ENCODE measurements at regions not wholly inside any gene's neighbourhood (a gene's known extent, or its start where the extent isn't known, plus 50 kb on each side); places are given as distances from the start of the nearest gene placed in this dataset.

DNA sequence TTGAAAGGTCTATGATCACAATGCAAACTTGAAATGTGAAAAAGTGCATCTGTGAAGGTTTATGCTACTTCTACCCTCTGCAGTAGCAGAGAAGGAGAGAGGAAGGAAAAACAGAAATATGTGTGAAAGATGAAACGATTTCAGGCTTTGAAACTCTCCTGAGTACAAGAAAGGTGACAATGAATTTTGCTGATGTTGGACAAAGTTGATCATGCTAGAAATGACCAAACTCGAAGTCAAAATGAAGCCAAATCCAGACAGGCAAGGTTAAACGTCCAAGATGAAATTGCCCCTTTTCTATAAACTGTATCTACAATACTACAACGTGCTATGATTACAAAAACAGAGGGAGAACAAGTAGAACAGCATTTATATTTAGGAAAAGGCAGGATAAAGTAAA, 67.0 kb upstream of the C7orf33 start (continued):
- TF ChIP-seq, protein P1, sequence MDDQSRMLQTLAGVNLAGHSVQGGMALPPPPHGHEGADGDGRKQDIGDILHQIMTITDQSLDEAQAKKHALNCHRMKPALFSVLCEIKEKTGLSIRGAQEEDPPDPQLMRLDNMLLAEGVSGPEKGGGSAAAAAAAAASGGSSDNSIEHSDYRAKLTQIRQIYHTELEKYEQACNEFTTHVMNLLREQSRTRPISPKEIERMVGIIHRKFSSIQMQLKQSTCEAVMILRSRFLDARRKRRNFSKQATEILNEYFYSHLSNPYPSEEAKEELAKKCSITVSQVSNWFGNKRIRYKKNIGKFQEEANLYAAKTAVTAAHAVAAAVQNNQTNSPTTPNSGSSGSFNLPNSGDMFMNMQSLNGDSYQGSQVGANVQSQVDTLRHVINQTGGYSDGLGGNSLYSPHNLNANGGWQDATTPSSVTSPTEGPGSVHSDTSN (IDR thresholded peaks at IDR 0.05; ENCODE audit: insufficient replicate concordance, low read depth, low read length) = no peak
- TF ChIP-seq FOXM1 (IDR thresholded peaks at IDR 0.05; ENCODE audit: low read depth, low read length) (no peak), RB1 (IDR thresholded peaks at IDR 0.05; ENCODE audit: borderline replicate concordance) (no peak), SPI1 (IDR thresholded peaks at IDR 0.05; ENCODE audit: borderline replicate concordance, insufficient read depth, low read depth, low read length) (no peak), TBL1XR1 (IDR thresholded peaks at IDR 0.05; ENCODE audit: low read depth, low read length) (no peak), EZH2 (IDR thresholded peaks at IDR 0.05; ENCODE audit: borderline replicate concordance, control insufficient read depth, low read depth, low read length) (no peak), BACH1 (IDR thresholded peaks at IDR 0.05; ENCODE audit: borderline replicate concordance) (no peak)

DNA sequence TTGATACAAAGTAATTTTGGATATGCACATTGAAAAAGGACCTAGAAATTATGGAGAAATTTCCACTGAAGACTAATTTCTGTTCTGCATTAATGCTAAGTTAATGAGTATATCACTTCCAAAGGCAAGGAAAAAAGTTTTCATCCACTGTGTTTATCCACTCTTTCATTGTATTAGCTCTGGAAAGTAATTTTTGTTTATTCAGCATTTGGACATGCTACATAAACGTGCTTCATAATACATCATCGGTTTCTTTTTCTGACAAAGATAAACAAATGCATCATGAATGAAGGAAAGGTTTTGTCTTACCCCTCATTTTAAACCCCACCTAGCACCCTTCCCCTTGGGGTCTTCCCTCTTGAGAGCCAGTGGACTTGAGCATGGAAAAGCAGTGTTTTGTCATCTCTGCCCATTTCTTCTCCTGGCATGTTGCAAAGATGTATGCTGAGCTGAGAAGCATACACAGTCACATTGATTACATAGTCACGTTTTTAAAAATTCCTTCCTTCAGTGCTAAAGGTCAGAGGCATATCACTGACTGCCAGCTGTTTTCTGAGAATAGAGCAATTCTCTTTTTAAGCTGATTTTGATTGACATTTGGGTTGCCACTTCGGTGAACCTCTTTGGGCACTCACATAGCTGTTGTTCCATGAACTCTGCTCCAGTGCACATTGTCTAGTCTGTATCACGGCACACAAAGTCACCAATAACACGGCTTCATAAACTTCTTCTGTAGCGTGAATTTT, 65.9 kb upstream of the C7orf33 start:
- ATAC-seq (no peak), DNase-seq (ENCODE audit: low read depth, low spot score) (no peak), FAIRE-seq (no peak)
- ChIA-PET CTCF (interaction anchor here (1.0 to 5.3 kb wide), 4 partner anchors 9 to 51 kb away, joined by 3 to 115 read pairs (median 4); no protein-coding TSS in a partner anchor), POLR2A (no interaction called here), SMC1A (ENCODE audit: uncharacterized antibody, unreplicated experiment) (interaction anchor here (1.0 to 1.2 kb wide), 2 partner anchors 18 to 20 kb away, joined by 3 to 7 read pairs; no protein-coding TSS in a partner anchor), RAD21 (ENCODE audit: unreplicated experiment) (interaction anchor here (1.0 kb wide), 1 partner anchor 13 kb away, joined by 3 read pairs; no protein-coding TSS in a partner anchor)
- H2AFZ ChIP-seq (ENCODE audit: control insufficient read depth, low read depth, low read length) = no peak overlapping the region
- H3K4me3 ChIP-seq = no peak overlapping the region
- H3K27ac ChIP-seq (ENCODE audit: control insufficient read depth, insufficient read depth) = no peak overlapping the region
- no peaks in the 10 kb centered on the region for H3K4me1 ChIP-seq (ENCODE audit: control insufficient read depth, insufficient read depth, low read length)
- no peaks in the 10 kb centered on the region; a peak in 2 of 4 replicates for H3K27me3 ChIP-seq (replicated peaks in 1 of 2; ENCODE audit: control insufficient read depth in 2 of 2, insufficient read depth in 2 of 2, low read length in 1 of 2)
- no peaks in the 10 kb centered on the region for H3K36me3 ChIP-seq (ENCODE audit: control insufficient read depth in 2 of 2, insufficient read depth in 2 of 2, low read length in 1 of 2)
- intact Hi-C loops (cut with micrococcal nuclease; ENCODE audit: unreplicated experiment) (no loop called here), in situ Hi-C loops (cut with MboI) (no loop called here)
- no peaks in the 10 kb centered on the region for H3K79me2 ChIP-seq (ENCODE audit: control insufficient read depth, insufficient read depth, low read length)
- no peaks in the 10 kb centered on the region for H4K20me1 ChIP-seq (ENCODE audit: control insufficient read depth, insufficient read depth)
- H3K9ac ChIP-seq (ENCODE audit: control insufficient read depth, insufficient read depth, low read length) = no peak overlapping the region
- no peak for TF ChIP-seq NR2C2 (IDR thresholded peaks at IDR 0.05; ENCODE audit: borderline replicate concordance, control insufficient read depth, insufficient read length, low read depth)
- H3K4me2 ChIP-seq (ENCODE audit: control insufficient read depth, insufficient read depth) = no peak overlapping the region
- no TSS peak for BruUV-seq (replicated peaks)
- 37% methylated on average over 7 of the region's 7 CpGs for WGBS (ENCODE audit: insufficient coverage, insufficient replicate concordance, low lambda C conversion rate, missing lambda C conversion rate)
- H3K9me3 ChIP-seq (replicated peaks; ENCODE audit: control insufficient read depth, insufficient read depth, low read length) = no peaks in the 10 kb centered on the region; the same call in 2 of the 3 replicates

Data from GM12878 (cell line).